D721Med (cell line): ENCODE measurements at regions not wholly inside any gene's neighbourhood (a gene's known extent, or its start where the extent isn't known, plus 50 kb on each side); places are given as distances from the start of the nearest gene placed in this dataset.

Source experiments
- DNase-seq: peaks from one replicate; pipeline ENCODE4 v3.0.0; 2011; ENCODE audit warnings: low spot score; ENCODE audit not compliant: insufficient read length
- FAIRE-seq: peaks from 2 replicates; lab custom pipeline; 2011; peaks lifted over from hg19 to GRCh38; lab: Jason Lieb, UNC
- CTCF ChIP-seq: IDR thresholded peaks from 2 replicates; pipeline ENCODE4 v1.5.1; 2012; ENCODE audit warnings: mild to moderate bottlenecking, control low read depth; ENCODE audit not compliant: insufficient read depth; ENCODE audit errors: missing control alignments

DNA sequence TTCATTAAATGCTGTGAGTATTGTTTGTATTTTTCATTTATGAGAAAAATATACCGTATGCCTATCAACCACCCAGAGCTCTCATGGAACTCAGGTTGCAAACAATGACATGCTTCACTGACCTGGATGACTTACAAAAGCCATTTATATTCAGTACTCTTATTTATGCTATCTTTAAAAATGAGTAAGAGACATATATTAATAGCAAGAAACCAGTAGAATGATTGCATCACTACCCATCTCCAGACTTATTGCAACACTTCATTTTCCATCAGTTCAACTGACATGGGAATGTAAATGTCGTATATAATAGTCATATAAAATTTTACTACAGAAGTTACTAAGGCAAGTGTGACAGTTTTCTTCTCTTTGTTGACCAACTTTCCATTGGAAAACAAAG, 69.1 kb downstream of the OTP start:
- no peak for FAIRE-seq
- DNase-seq: no peak
- TF ChIP-seq CTCF: no peak

GRCh38 chr5:77568555-77568954, 70.0 kb downstream of the OTP start:
- TF ChIP-seq CTCF: no peak
- DNase-seq (no peak), FAIRE-seq (no peak)

DNA sequence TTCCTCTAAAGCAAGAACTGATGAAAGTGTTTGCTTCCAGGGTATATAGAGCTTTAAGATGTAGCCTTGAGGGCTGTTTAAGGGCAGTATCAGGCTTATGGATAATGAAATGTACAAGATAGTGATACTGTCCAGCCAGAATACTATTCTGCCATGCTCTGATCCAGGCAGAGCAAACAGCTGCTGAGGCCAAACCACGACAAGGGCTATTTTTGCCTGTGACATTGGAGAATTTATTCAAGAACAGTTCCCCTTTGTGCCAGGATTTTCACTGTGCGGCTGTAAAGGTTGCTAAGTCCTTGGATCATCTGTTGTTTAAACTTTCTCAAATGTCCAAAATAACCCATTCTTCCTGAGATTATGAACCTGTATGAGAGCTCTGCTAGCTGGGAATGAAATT, 70.4 kb downstream of the OTP start:
- FAIRE-seq (no peak), DNase-seq (no peak)
- no peak for TF ChIP-seq CTCF

DNA sequence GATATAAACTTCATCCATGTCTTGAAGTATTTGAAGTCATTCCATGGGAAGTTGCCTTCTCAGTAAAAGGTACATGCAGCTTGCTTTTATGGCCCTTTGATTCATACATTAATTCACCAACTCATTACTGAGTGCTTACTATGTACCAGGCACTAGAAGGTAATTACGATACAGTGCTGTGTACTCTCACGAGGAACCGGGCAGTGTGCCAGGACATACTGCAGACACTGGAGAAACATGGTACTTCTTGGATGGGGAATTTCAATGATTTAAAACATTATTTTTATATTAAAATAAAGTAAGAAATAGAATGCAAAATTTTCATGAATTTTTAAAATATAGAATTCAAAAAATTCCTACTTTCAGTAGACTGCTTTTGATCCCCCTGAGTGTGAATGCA, 71.4 kb upstream of the WDR41 start:
- DNase-seq (no peak), FAIRE-seq (no peak)
- TF ChIP-seq CTCF: no peak

- TF ChIP-seq CTCF: no peak
- DNase-seq (no peak), FAIRE-seq (no peak)
Observed at GRCh38 chr5:77561965-77562364, 69.8 kb upstream of the WDR41 start.

GRCh38 chr5:77560677-77561263, 68.7 kb upstream of the WDR41 start:
- TF ChIP-seq CTCF: peak; percentile 72
- peak; percentile 93 for FAIRE-seq
- DNase-seq: no peak

GRCh38 chr5:77558266-77558665, 66.2 kb upstream of the WDR41 start:
- no peak for DNase-seq
- TF ChIP-seq CTCF: no peak
- FAIRE-seq: no peak
